Astrocyte (in vitro differentiated cells and primary cell): ENCODE measurements at regions not wholly inside any gene's neighbourhood (a gene's known extent, or its start where the extent isn't known, plus 50 kb on each side); places are given as distances from the start of the nearest gene placed in this dataset.

ENCODE experiments used
- CTCF ChIP-seq: IDR thresholded peaks from 2 replicates; pipeline ENCODE4 v1.5.1; 2011; ENCODE audit warnings: low read depth, mild to moderate bottlenecking, inconsistent platforms, low read length, moderate library complexity; ENCODE audit not compliant: insufficient read depth
- EZH2 ChIP-seq: IDR thresholded peaks from 2 replicates; pipeline ENCODE4 v1.6.1; 2012; ENCODE audit warnings: mild to moderate bottlenecking, low read length, inconsistent platforms; ENCODE audit not compliant: insufficient read depth

GRCh38 chr3:165640031-165640430 lies 197.2 kb downstream of the BCHE start:
- no peak for TF ChIP-seq CTCF
- no peak for TF ChIP-seq EZH2
